HepG2 (cell line): ENCODE measurements at regions not wholly inside any gene's neighbourhood (a gene's known extent, or its start where the extent isn't known, plus 50 kb on each side); places are given as distances from the start of the nearest gene placed in this dataset.

Source experiments
- ATAC-seq: fragments of 200-7000 bp; cut with Tn5 transposase; 3 replicates; pipeline ENCODE4 v1.9.1; 2020; ENCODE audit warnings: mild to moderate bottlenecking, moderate library complexity
- BruUV-seq: library from RNA; stranded (reverse); fragments of 400-500 nt; replicated peaks from 2 replicates; lab custom pipeline; 2021; lab: Mats Ljungman, UMichigan
- CTCF ChIA-PET: fragments of 300-600 bp; formaldehyde crosslinking; extraction: SDS; loops from one replicate; lab custom pipeline; 2021; ENCODE audit warnings: low total read pairs, inconsistent platforms, low intra/inter-chr PET ratio; lab: Yijun Ruan, JAX
- POLR2A ChIA-PET: fragments of 350-600 bp; sonication (Branson Sonifier 250); formaldehyde crosslinking; loops from one replicate; lab custom pipeline; 2020; ENCODE audit warnings: antibody characterized with exemption, inconsistent platforms; lab: Yijun Ruan, JAX
- DNase-seq: peaks from one replicate; pipeline ENCODE4 v3.0.0-alpha.2; 2015; ENCODE audit warnings: low spot score
- FAIRE-seq: peaks from 3 replicates; lab custom pipeline; 2011; peaks lifted over from hg19 to GRCh38; lab: Jason Lieb, UNC
- H2AFZ ChIP-seq: one replicate; pipeline ENCODE4 v1.6.1; 2011; ENCODE audit warnings: low read length, inconsistent platforms
- H3K27ac ChIP-seq: fragments of 300-600 bp; 3 replicates; pipeline ENCODE4 v1.8.0; 2011; ENCODE audit warnings: mixed run types, mild to moderate bottlenecking, mixed read lengths, low read length, inconsistent platforms; ENCODE audit not compliant: insufficient read depth; ENCODE audit errors: extremely low read length
- H3K27me3 ChIP-seq, 2 experiments: fragments of 200-600 bp in 1 of 2; 2 replicates in 1 of 2; 3 replicates in 1 of 2; pipeline versions ENCODE4 v1.6.0 to v1.8.0; 2011; ENCODE audit warnings: low read length in 2 of 2, mild to moderate bottlenecking in 2 of 2, moderate library complexity in 2 of 2, inconsistent platforms in 1 of 2; ENCODE audit not compliant: insufficient read depth in 2 of 2, control insufficient read depth in 1 of 2
- H3K36me3 ChIP-seq, 2 experiments: fragments of 200-600 bp in 1 of 2; replicated peaks in 1 of 2; 2 replicates in 1 of 2; 3 replicates in 1 of 2; pipeline versions ENCODE4 v1.5.1 to v1.8.0; 2011; ENCODE audit warnings: low read length in 2 of 2, inconsistent platforms in 1 of 2; ENCODE audit not compliant: insufficient read depth in 2 of 2, control insufficient read depth in 1 of 2
- H3K4me1 ChIP-seq: 2 replicates; pipeline ENCODE4 v1.5.1; 2012; ENCODE audit warnings: low read length, inconsistent platforms; ENCODE audit not compliant: insufficient read depth
- H3K4me2 ChIP-seq: 2 replicates; pipeline ENCODE4 v1.6.0; 2011; ENCODE audit warnings: low read depth, low read length, inconsistent platforms
- H3K4me3 ChIP-seq, 3 experiments: fragments of 200-600 bp in 1 of 3; sonication (generic), shearing (Covaris generic) in 1 of 3; replicated peaks in 1 of 3; 2 replicates each; pipeline ENCODE4 v1.5.1; 2011 to 2016; ENCODE audit warnings: low read length in 3 of 3, inconsistent platforms in 2 of 3, low read depth in 2 of 3, mild to moderate bottlenecking in 2 of 3, control low read depth in 1 of 3, mixed read lengths in 1 of 3; ENCODE audit not compliant: insufficient read depth in 1 of 3
- H3K79me2 ChIP-seq: one replicate; pipeline ENCODE4 v1.6.1; 2011; ENCODE audit warnings: low read length, inconsistent platforms; ENCODE audit not compliant: insufficient read depth
- H3K9ac ChIP-seq: 2 replicates; pipeline ENCODE4 v1.6.0; 2011; ENCODE audit warnings: mild to moderate bottlenecking, low read depth, low read length, inconsistent platforms; ENCODE audit not compliant: insufficient read depth
- H3K9me3 ChIP-seq: 2 replicates; pipeline ENCODE4 v1.5.1; 2012; ENCODE audit warnings: mild to moderate bottlenecking, low read length
- H4K20me1 ChIP-seq: 2 replicates; pipeline ENCODE4 v1.6.0; 2011; ENCODE audit warnings: inconsistent platforms, mild to moderate bottlenecking, low read length, moderate library complexity; ENCODE audit not compliant: insufficient read depth
- EED ChIP-seq: sonication (generic); formaldehyde crosslinking; IDR thresholded peaks from 2 replicates; pipeline ENCODE4 v1.5.0; 2020; ENCODE audit warnings: mild to moderate bottlenecking, missing genetic modification reagents
- IKZF1 ChIP-seq: fragments of 450-650 bp; IDR thresholded peaks from 2 replicates; pipeline ENCODE4 v1.7.1; 2016
- PHF21A ChIP-seq: sonication (generic); formaldehyde crosslinking; IDR thresholded peaks from 2 replicates; pipeline ENCODE4 v1.5.0; 2020; ENCODE audit warnings: mild to moderate bottlenecking, missing genetic modification reagents
- PLRG1 ChIP-seq: fragments of 450-650 bp; conservative IDR thresholded peaks from 2 replicates; pipeline ENCODE4 v1.6.1; 2016
- POLR2G ChIP-seq: fragments of 200-400 bp; formaldehyde crosslinking; IDR thresholded peaks from 2 replicates; pipeline ENCODE4 v1.6.1; 2018; ENCODE audit warnings: mild to moderate bottlenecking, low read depth, low read length, moderate library complexity
- RAD21 ChIP-seq: fragments of 450-650 bp; formaldehyde crosslinking; IDR thresholded peaks from 2 replicates; pipeline ENCODE4 v1.5.0; 2020; ENCODE audit warnings: mild to moderate bottlenecking
- RELA ChIP-seq: sonication (generic); formaldehyde crosslinking; IDR thresholded peaks from 2 replicates; pipeline ENCODE4 v1.4.0; 2020; ENCODE audit warnings: missing genetic modification reagents
- SAP130 ChIP-seq: IDR thresholded peaks from 2 replicates; pipeline ENCODE4 v1.6.1; 2016; ENCODE audit warnings: low read depth
- ZBTB8A ChIP-seq: sonication (generic); formaldehyde crosslinking; IDR thresholded peaks from 2 replicates; pipeline ENCODE4 v1.4.0; 2020; ENCODE audit warnings: mild to moderate bottlenecking, low read depth, missing genetic modification reagents, borderline replicate concordance
- ZNF24 ChIP-seq: fragments of 450-650 bp; IDR thresholded peaks from 2 replicates; pipeline ENCODE4 v1.6.1; 2017; ENCODE audit warnings: antibody characterized with exemption, mild to moderate bottlenecking
- ZNF33B ChIP-seq: sonication (generic); formaldehyde crosslinking; IDR thresholded peaks from 2 replicates; pipeline ENCODE4 v1.5.1; 2020; ENCODE audit warnings: mild to moderate bottlenecking, missing genetic modification reagents
- ZNF382 ChIP-seq: sonication (generic); formaldehyde crosslinking; IDR thresholded peaks from 2 replicates; pipeline ENCODE4 v1.5.0; 2020; ENCODE audit warnings: missing genetic modification reagents, mild to moderate bottlenecking, borderline replicate concordance
- ZSCAN25 ChIP-seq: sonication (generic); formaldehyde crosslinking; IDR thresholded peaks from 2 replicates; pipeline ENCODE4 v1.8.0; 2022; ENCODE audit warnings: mild to moderate bottlenecking, missing genetic modification reagents
- WGBS: methylation state at CpG from one replicate; pipeline ENCODE4 v1.1.6; 2017; ENCODE audit warnings: low lambda C conversion rate; 5-methylcytosine and 5-hydroxymethylcytosine counted together
- in situ Hi-C: cut with HindIII; loops from 2 replicates; pipeline ENCODE4 v1.10.0; 2017; ENCODE audit warnings: low pct_unique_long_range_greater_than_20kb; ENCODE audit not compliant: extremely low pct_ligation_motif_present
- intact Hi-C: fragments of 100-400 bp; cut with micrococcal nuclease; formaldehyde crosslinking; loops from one replicate; pipeline ENCODE4 v1.10.0; 2022; ENCODE audit not compliant: unreplicated experiment
- TF ChIP-seq, protein P1 (sequence below): sonication (generic); formaldehyde crosslinking; conservative IDR thresholded peaks from 2 replicates; pipeline ENCODE4 v1.8.0; 2022; ENCODE audit warnings: low read depth, missing genetic modification reagents
- TF ChIP-seq, protein P2 (sequence below): sonication (generic); formaldehyde crosslinking; IDR thresholded peaks from 2 replicates; pipeline ENCODE4 v1.5.1; 2020; ENCODE audit warnings: mild to moderate bottlenecking, missing genetic modification reagents
- TF ChIP-seq, protein P3 (sequence below), 2 experiments: fragments of 450-650 bp in 1 of 2; sonication (generic) in 1 of 2; formaldehyde crosslinking; IDR thresholded peaks; 2 replicates each; pipeline versions ENCODE4 v1.5.0 to v1.8.0; 2020 to 2022; ENCODE audit warnings: mild to moderate bottlenecking in 1 of 2, missing genetic modification reagents in 1 of 2

DNA sequence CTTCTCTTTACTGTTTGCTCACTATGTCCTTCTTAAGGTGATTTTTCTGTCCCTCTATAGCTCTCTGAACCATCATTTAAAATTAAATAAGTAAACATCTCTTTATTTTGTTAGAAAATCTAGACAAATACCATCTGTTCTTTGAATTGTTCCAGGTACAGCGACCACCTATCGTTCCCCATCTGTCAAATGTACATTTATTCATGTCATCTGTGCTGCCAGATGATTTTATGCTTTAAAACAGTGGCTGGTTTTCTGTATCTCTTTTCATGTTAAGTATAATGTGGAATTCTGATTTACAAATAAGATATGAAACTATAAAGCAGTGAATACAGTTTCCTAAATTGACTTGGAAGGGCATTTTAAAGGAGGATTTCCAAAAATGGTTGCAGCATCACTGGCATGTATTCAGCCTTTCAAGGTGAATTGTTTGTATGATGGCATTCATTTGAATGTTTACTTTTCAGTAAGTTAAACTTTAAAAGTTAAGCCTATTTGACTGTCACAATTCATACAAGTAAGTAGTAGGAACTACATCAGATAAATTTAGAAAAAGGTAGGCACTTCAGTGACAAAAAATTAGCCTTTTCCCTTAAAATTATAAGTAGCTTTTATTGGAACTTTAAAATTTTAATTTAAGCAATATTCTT, 92.6 kb upstream of the CLVS2 start:
- Histone ChIP-seq H3K4me1 (no peaks in the 10 kb centered on the region), H4K20me1 (no peaks in the 10 kb centered on the region), H3K9me3 (0 out of 2 replicates have a peak, but pooled peaks cover 8% of the 10 kb centered on the region), H3K79me2 (no peaks in the 10 kb centered on the region), H3K27me3 (no peaks in the 10 kb centered on the region), H3K4me3 (no peak overlapping the region), H3K9ac (no peak overlapping the region), H3K36me3 (no peaks in the 10 kb centered on the region), H3K27ac (no peak overlapping the region), H3K4me2 (no peak overlapping the region), H2AFZ (no peak overlapping the region)
- FAIRE-seq (no peak), ATAC-seq (no peak), DNase-seq (no peak)
- WGBS = 2% methylated on average over 2 of the region's 2 CpGs
- no TSS peak for BruUV-seq
- TF ChIP-seq ZNF33B (CRISPR knock-in tag) (no peak), PHF21A (CRISPR knock-in tag) (no peak), EED (CRISPR knock-in tag) (no peak), RAD21 (CRISPR knock-in tag) (no peak), ZNF24 (no peak), ZSCAN25 (CRISPR knock-in tag) (no peak), SAP130 (CRISPR knock-in tag) (no peak), PLRG1 (no peak), IKZF1 (no peak), POLR2G (no peak), ZNF382 (no peak), RELA (no peak), ZBTB8A (CRISPR knock-in tag) (no peak)
- TF ChIP-seq, protein P1, sequence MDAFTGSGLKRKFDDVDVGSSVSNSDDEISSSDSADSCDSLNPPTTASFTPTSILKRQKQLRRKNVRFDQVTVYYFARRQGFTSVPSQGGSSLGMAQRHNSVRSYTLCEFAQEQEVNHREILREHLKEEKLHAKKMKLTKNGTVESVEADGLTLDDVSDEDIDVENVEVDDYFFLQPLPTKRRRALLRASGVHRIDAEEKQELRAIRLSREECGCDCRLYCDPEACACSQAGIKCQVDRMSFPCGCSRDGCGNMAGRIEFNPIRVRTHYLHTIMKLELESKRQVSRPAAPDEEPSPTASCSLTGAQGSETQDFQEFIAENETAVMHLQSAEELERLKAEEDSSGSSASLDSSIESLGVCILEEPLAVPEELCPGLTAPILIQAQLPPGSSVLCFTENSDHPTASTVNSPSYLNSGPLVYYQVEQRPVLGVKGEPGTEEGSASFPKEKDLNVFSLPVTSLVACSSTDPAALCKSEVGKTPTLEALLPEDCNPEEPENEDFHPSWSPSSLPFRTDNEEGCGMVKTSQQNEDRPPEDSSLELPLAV (CRISPR knock-in tag) = no peak
- TF ChIP-seq, protein P2, sequence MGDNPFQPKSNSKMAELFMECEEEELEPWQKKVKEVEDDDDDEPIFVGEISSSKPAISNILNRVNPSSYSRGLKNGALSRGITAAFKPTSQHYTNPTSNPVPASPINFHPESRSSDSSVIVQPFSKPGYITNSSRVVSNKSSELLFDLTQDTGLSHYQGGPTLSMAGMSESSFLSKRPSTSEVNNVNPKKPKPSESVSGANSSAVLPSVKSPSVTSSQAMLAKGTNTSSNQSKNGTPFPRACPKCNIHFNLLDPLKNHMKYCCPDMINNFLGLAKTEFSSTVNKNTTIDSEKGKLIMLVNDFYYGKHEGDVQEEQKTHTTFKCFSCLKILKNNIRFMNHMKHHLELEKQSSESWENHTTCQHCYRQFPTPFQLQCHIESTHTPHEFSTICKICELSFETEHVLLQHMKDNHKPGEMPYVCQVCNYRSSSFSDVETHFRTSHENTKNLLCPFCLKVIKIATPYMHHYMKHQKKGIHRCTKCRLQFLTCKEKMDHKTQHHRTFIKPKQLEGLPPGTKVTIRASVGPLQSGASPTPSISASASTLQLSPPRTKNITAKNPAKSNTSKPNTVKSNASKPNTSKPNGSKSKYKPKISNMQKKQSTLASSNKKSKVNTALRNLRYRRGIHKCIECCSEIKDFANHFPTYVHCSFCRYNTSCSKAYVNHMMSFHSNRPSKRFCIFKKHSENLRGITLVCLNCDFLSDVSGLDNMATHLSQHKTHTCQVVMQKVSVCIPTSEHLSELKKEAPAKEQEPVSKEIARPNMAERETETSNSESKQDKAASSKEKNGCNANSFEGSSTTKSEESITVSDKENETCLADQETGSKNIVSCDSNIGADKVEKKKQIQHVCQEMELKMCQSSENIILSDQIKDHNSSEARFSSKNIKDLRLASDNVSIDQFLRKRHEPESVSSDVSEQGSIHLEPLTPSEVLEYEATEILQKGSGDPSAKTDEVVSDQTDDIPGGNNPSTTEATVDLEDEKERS = no peak
- TF ChIP-seq, protein P3, sequence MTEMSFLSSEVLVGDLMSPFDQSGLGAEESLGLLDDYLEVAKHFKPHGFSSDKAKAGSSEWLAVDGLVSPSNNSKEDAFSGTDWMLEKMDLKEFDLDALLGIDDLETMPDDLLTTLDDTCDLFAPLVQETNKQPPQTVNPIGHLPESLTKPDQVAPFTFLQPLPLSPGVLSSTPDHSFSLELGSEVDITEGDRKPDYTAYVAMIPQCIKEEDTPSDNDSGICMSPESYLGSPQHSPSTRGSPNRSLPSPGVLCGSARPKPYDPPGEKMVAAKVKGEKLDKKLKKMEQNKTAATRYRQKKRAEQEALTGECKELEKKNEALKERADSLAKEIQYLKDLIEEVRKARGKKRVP (CRISPR knock-in tag; IDR thresholded peaks at IDR 0.05) = no peak
- ChIA-PET CTCF (no interaction called here), POLR2A (no interaction called here)
- in situ Hi-C loops (no loop called here), intact Hi-C loops (no loop called here)
